ENCODE measurements at regions not wholly inside any gene's neighbourhood (a gene's known extent, or its start where the extent isn't known, plus 50 kb on each side); places are given as distances from the start of the nearest gene placed in this dataset.
"Not testable (repeated sequence)": the region's sequence is repeated elsewhere in the genome, so short reads cannot be mapped to it uniquely, and the experiment has no call there.

- H3K27me3 ChIP-seq = no peaks in the 10 kb centered on the region
- no peak for DNase-seq
- H3K9me3 ChIP-seq = no peaks in the 10 kb centered on the region
- TF ChIP-seq EP300 (IDR thresholded peaks at IDR 0.05) (no peak), POLR2A (IDR thresholded peaks at IDR 0.05) (no peak), POLR2AphosphoS5 (IDR thresholded peaks at IDR 0.05) (no peak), CTCF (IDR thresholded peaks at IDR 0.05) (no peak)
- no peak overlapping the region for H3K4me3 ChIP-seq
- H3K27ac ChIP-seq = peak overlapping the region; percentile 42 to 75 (median 57)
- intact Hi-C loops (cut with DNase I) = no loop called here
- H3K36me3 ChIP-seq = no peaks in the 10 kb centered on the region
- H3K4me1 ChIP-seq = peaks cover 0 to 57% (median 50%) of the 10 kb centered on the region in 4 donors
- WGBS, 2 donors = 91 to 93% methylated on average over 2 of the region's 2 CpGs
These were observed 82.6 kb upstream of the DST start for GRCh38 chr6:56725254-56725653.

GRCh38 chr6:56724455-56724854 is 81.8 kb upstream of the DST start:
- no peak overlapping the region for H3K4me3 ChIP-seq
- H3K27ac ChIP-seq = peak overlapping the region; percentile 42 to 75 (median 57)
- intact Hi-C loops (cut with DNase I) = no loop called here
- no peaks in the 10 kb centered on the region for H3K9me3 ChIP-seq
- WGBS, 2 donors = 65 to 76% methylated on average over 2 of the region's 2 CpGs
- H3K36me3 ChIP-seq = no peaks in the 10 kb centered on the region
- no peak for TF ChIP-seq POLR2A (IDR thresholded peaks at IDR 0.05)
- peak in 1 of 4 donors; percentile 18 for TF ChIP-seq POLR2AphosphoS5 (IDR thresholded peaks at IDR 0.05)
- no peak for DNase-seq
- H3K4me1 ChIP-seq = peaks cover 0 to 50% (median 45%) of the 10 kb centered on the region in 4 donors
- no peaks in the 10 kb centered on the region for H3K27me3 ChIP-seq

- no peaks in the 10 kb centered on the region for H3K9me3 ChIP-seq
- intact Hi-C loops (cut with DNase I) = no loop called here
- peaks cover 0 to 37% (median 28%) of the 10 kb centered on the region in 4 donors for H3K4me1 ChIP-seq
These were observed 78.2 kb upstream of the DST start for GRCh38 chr6:56720882-56721281.

GRCh38 chr6:56720202-56720601 is 77.5 kb upstream of the DST start:
- H3K4me1 ChIP-seq = peaks cover 0 to 37% (median 29%) of the 10 kb centered on the region in 4 donors
- H3K4me3 ChIP-seq; DNase-seq; intact Hi-C loops (cut with DNase I); H3K27me3 ChIP-seq; H3K27ac ChIP-seq; H3K36me3 ChIP-seq; H3K9me3 ChIP-seq: not testable (repeated sequence)
- 85 to 88% methylated on average over 4 of the region's 4 CpGs for WGBS, 2 donors

More at GRCh38 chr6:56720882-56721281, 78.2 kb upstream of the DST start:
- Histone ChIP-seq H3K36me3 (no peaks in the 10 kb centered on the region), H3K4me3 (no peak overlapping the region), H3K27ac (no peak overlapping the region), H3K27me3 (no peaks in the 10 kb centered on the region)
- WGBS, 2 donors = 92 to 93% methylated on average over 25 of the region's 25 CpGs
- DNase-seq = no peak
- TF ChIP-seq POLR2AphosphoS5 (IDR thresholded peaks at IDR 0.05) (no peak), POLR2A (IDR thresholded peaks at IDR 0.05) (no peak), EP300 (IDR thresholded peaks at IDR 0.05) (no peak), CTCF (IDR thresholded peaks at IDR 0.05) (no peak)

- DNase-seq; H3K27ac ChIP-seq; H3K27me3 ChIP-seq; H3K36me3 ChIP-seq; H3K9me3 ChIP-seq; H3K4me3 ChIP-seq; intact Hi-C loops (cut with DNase I): not testable (repeated sequence)
- peaks cover 0 to 37% (median 29%) of the 10 kb centered on the region in 4 donors for H3K4me1 ChIP-seq
- 78 to 90% methylated on average over 13 of the region's 13 CpGs for WGBS, 2 donors
These were observed 76.8 kb upstream of the DST start for GRCh38 chr6:56719315-56720058.

- intact Hi-C loops (cut with DNase I) = no loop called here
- no peak for DNase-seq
- H3K4me1 ChIP-seq = peaks cover 0 to 37% (median 33%) of the 10 kb centered on the region in 4 donors
- H3K27me3 ChIP-seq = no peaks in the 10 kb centered on the region
- no peaks in the 10 kb centered on the region for H3K9me3 ChIP-seq
- no peak for TF ChIP-seq POLR2A (IDR thresholded peaks at IDR 0.05)
- no peak for TF ChIP-seq CTCF (IDR thresholded peaks at IDR 0.05)
- no peak for TF ChIP-seq POLR2AphosphoS5 (IDR thresholded peaks at IDR 0.05)
- no peak for TF ChIP-seq EP300 (IDR thresholded peaks at IDR 0.05)
- no peaks in the 10 kb centered on the region for H3K36me3 ChIP-seq
- H3K27ac ChIP-seq = no peak overlapping the region
- no peak overlapping the region for H3K4me3 ChIP-seq
These were observed 75.5 kb upstream of the DST start for GRCh38 chr6:56718236-56718635.
